ENCODE measurements at regions not wholly inside any gene's neighbourhood (a gene's known extent, or its start where the extent isn't known, plus 50 kb on each side); places are given as distances from the start of the nearest gene placed in this dataset.

DNA sequence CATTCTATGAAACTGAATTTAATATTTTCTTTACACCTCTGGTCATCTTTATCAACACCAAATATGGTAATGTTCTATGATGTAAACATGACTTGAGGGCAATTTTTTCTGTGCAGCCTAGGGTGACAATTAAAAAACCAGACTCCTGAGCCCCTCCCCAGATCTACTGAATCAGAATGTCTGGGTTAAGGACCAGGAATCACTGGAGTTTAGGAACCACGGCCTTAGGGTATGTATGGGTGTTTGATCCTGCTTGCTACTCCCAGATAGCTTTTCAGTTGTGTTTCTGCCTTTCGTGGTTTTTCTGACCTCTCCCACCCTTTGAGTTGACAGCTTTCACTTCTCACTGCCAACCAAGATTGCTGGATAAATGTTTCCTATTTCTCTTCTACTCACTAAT is 332.2 kb downstream of the DHX15 start:
- no peak overlapping the region for H3K4me3 ChIP-seq (ENCODE audit: control insufficient read depth, low read depth, low read length)
- no peak for DNase-seq (ENCODE audit: low read depth)
- TF ChIP-seq, protein P1, sequence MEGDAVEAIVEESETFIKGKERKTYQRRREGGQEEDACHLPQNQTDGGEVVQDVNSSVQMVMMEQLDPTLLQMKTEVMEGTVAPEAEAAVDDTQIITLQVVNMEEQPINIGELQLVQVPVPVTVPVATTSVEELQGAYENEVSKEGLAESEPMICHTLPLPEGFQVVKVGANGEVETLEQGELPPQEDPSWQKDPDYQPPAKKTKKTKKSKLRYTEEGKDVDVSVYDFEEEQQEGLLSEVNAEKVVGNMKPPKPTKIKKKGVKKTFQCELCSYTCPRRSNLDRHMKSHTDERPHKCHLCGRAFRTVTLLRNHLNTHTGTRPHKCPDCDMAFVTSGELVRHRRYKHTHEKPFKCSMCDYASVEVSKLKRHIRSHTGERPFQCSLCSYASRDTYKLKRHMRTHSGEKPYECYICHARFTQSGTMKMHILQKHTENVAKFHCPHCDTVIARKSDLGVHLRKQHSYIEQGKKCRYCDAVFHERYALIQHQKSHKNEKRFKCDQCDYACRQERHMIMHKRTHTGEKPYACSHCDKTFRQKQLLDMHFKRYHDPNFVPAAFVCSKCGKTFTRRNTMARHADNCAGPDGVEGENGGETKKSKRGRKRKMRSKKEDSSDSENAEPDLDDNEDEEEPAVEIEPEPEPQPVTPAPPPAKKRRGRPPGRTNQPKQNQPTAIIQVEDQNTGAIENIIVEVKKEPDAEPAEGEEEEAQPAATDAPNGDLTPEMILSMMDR (conservative IDR thresholded peaks at IDR 0.05; ENCODE audit: control insufficient read depth, insufficient read depth, low read depth, low read length) = no peak

DNA sequence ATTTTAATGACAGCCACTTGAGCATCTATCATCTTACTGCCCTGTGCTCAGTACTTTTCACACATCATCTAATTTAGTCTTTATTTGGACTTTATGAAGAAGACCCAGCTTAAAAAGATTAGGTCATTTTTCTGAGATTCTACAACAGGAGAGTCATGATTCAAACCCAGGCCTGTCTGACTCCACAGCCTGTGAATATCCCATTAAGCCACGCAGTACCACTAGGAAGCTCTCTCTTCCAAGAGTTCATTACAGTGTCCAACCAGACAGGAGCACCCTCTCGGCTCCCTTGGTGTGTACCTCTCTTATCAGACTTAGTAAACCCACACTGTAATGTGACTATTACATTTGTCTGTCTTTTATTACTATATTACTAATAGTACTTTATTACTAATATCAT is 332.8 kb downstream of the DHX15 start:
- TF ChIP-seq, protein P1 (conservative IDR thresholded peaks at IDR 0.05; ENCODE audit: control insufficient read depth, insufficient read depth, low read depth, low read length) = no peak

GRCh38 chr4:24249972-24250371 is 334.4 kb downstream of the DHX15 start:
- H3K4me3 ChIP-seq (ENCODE audit: control insufficient read depth, low read depth, low read length) = no peak overlapping the region
- TF ChIP-seq, protein P1 (conservative IDR thresholded peaks at IDR 0.05; ENCODE audit: control insufficient read depth, insufficient read depth, low read depth, low read length) = no peak
- no peak for DNase-seq (ENCODE audit: low read depth)

More for the DNA sequence above, 332.8 kb downstream of the DHX15 start:
- H3K4me3 ChIP-seq (ENCODE audit: control insufficient read depth, low read depth, low read length) = no peak overlapping the region
- DNase-seq (ENCODE audit: low read depth) = no peak

- no peak overlapping the region for H3K4me3 ChIP-seq (ENCODE audit: control insufficient read depth, low read depth, low read length)
- TF ChIP-seq, protein P1 (conservative IDR thresholded peaks at IDR 0.05; ENCODE audit: control insufficient read depth, insufficient read depth, low read depth, low read length) = no peak
- no peak for DNase-seq (ENCODE audit: low read depth)
Observed at GRCh38 chr4:24248674-24249630, 335.4 kb downstream of the DHX15 start.

DNA sequence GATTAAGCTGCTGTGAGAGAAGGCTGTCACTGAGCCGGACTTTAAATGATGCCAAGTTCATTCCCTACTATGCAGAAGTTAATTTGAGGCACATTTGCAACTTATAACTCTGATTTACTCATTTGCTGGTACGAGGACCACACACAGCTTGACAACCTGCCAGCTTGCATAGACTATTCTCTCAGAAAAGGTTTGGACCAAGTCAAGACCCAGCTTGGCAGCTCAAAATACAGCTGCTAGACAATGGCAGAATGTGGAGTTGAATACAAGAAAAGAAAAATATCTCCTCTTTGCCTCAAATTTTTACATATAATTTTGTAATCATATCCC is 338.9 kb downstream of the DHX15 start:
- TF ChIP-seq, protein P1 (conservative IDR thresholded peaks at IDR 0.05; ENCODE audit: control insufficient read depth, insufficient read depth, low read depth, low read length) = no peak
- no peak overlapping the region for H3K4me3 ChIP-seq (ENCODE audit: control insufficient read depth, low read depth, low read length)

GRCh38 chr4:24244663-24245490 is 339.5 kb downstream of the DHX15 start:
- no peak overlapping the region for H3K4me3 ChIP-seq (ENCODE audit: control insufficient read depth, low read depth, low read length)
- TF ChIP-seq, protein P1 (conservative IDR thresholded peaks at IDR 0.05; ENCODE audit: control insufficient read depth, insufficient read depth, low read depth, low read length) = no peak
- peak; percentile 16 for DNase-seq (ENCODE audit: low read depth)

More for the DNA sequence above, 338.9 kb downstream of the DHX15 start:
- DNase-seq (ENCODE audit: low read depth) = no peak
